ENCODE measurements at regions not wholly inside any gene's neighbourhood (a gene's known extent, or its start where the extent isn't known, plus 50 kb on each side); places are given as distances from the start of the nearest gene placed in this dataset.

- 20% methylated on average over 5 of the region's 11 CpGs; no CpG with 5 or more reads in 1 of the 2 experiments for WGBS, 2 experiments (ENCODE audit: extremely low coverage in 2 of 2, insufficient read length in 1 of 2)
- Histone ChIP-seq H2AK9ac (replicated peaks; ENCODE audit: low read depth, low read length, poor library complexity) (no peak overlapping the region), H3K79me1 (ENCODE audit: low read depth in 1 of 2, low read length in 2 of 2) (no peaks in the 10 kb centered on the region), H3K56ac (ENCODE audit: extremely low read depth, insufficient read depth, low read length) (no peak overlapping the region), H3K4me2 (ENCODE audit: low read depth, low read length) (no peak overlapping the region), H3K27me3 (ENCODE audit: control insufficient read depth, insufficient read depth, low read length) (peaks cover 3% of the 10 kb centered on the region; the same call in 1 of the 2 replicates), H3K9ac (ENCODE audit: low read depth, low read length) (no peak overlapping the region), H3K36me3 (ENCODE audit: control insufficient read depth, insufficient read depth, low read length) (no peaks in the 10 kb centered on the region), H3K4ac (ENCODE audit: low read depth, low read length) (no peak overlapping the region), H3K14ac (replicated peaks; ENCODE audit: low read depth, low read length) (no peak overlapping the region), H2BK120ac (ENCODE audit: low read depth, low read length) (no peak overlapping the region), H3K9me3 (ENCODE audit: control insufficient read depth, insufficient read depth, low read length) (no peaks in the 10 kb centered on the region), H2BK20ac (ENCODE audit: low read depth, low read length) (no peak overlapping the region), H3K4me1 (ENCODE audit: control insufficient read depth, insufficient read depth, low read length) (no peaks in the 10 kb centered on the region), H2AFZ (replicated peaks; ENCODE audit: low read length, poor library complexity) (no peak overlapping the region), H2AK5ac (ENCODE audit: low read depth, low read length) (no peak overlapping the region), H3K4me3 (ENCODE audit: insufficient read depth, low read depth, low read length) (no peak overlapping the region), H3K18ac (ENCODE audit: low read depth, low read length) (no peak overlapping the region), H4K5ac (ENCODE audit: low read depth, low read length) (no peak overlapping the region), H4K91ac (ENCODE audit: insufficient read depth, low read depth, low read length) (no peak overlapping the region), H2BK15ac (ENCODE audit: low read depth, low read length) (no peak overlapping the region), H4K8ac (ENCODE audit: low read depth in 2 of 2, low read length in 2 of 2) (no peak overlapping the region), H3K27ac (ENCODE audit: insufficient read depth, low read length) (no peak overlapping the region), H3K9me1 (ENCODE audit: insufficient read depth, low read length) (no peaks in the 10 kb centered on the region), H2BK5ac (ENCODE audit: low read depth, low read length, poor library complexity, severe bottlenecking) (no peak overlapping the region), H4K20me1 (ENCODE audit: insufficient read depth, low read length) (no peaks in the 10 kb centered on the region), H3K23ac (ENCODE audit: low read depth, low read length) (no peak overlapping the region)
- intact Hi-C loops (cut with micrococcal nuclease), result no loop called here
- no peak for ATAC-seq (ENCODE audit: low read depth)
- no peak for TF ChIP-seq SMC3 (IDR thresholded peaks at IDR 0.05; ENCODE audit: low read depth, low read length)
- TF ChIP-seq MXI1 (IDR thresholded peaks at IDR 0.05; ENCODE audit: borderline replicate concordance, low read depth, low read length), result no peak
- no peak for TF ChIP-seq USF2 (IDR thresholded peaks at IDR 0.05; ENCODE audit: low read depth, low read length)
- no peak for TF ChIP-seq NFE2L2 (IDR thresholded peaks at IDR 0.05; ENCODE audit: low read depth, low read length)
- no peak for TF ChIP-seq CHD1 (IDR thresholded peaks at IDR 0.05; ENCODE audit: low read depth, low read length)
- no peak for TF ChIP-seq RFX5 (IDR thresholded peaks at IDR 0.05; ENCODE audit: low read depth, low read length)
- TF ChIP-seq CEBPB (IDR thresholded peaks at IDR 0.05; ENCODE audit: low read depth, low read length), result no peak
- TF ChIP-seq POLR2A (IDR thresholded peaks at IDR 0.05; ENCODE audit: low read depth, low read length), result no peak
- no peak for TF ChIP-seq CTCF (conservative IDR thresholded peaks at IDR 0.05; ENCODE audit: low read depth, low read length)
- TF ChIP-seq ELK1 (IDR thresholded peaks at IDR 0.05; ENCODE audit: borderline replicate concordance, low read depth, low read length), result no peak
- TF ChIP-seq RAD21 (IDR thresholded peaks at IDR 0.05; ENCODE audit: low read length), result no peak
- TF ChIP-seq FOS (IDR thresholded peaks at IDR 0.05; ENCODE audit: low read depth, low read length), result no peak
- CTCF ChIA-PET, result interaction anchor here (0.7 kb wide), 1 partner anchor 388 kb away, joined by 3 read pairs; no protein-coding TSS in a partner anchor
- no TSS peak for BruUV-seq (replicated peaks)
- POLR2A ChIA-PET (ENCODE audit: unreplicated experiment), result no interaction called here
- DNase-seq, result no peak
- dilution Hi-C loops (cut with HindIII; ENCODE audit: low sequenced_read_pairs, unreplicated experiment), result no loop called here
- in situ Hi-C loops (cut with MboI; ENCODE audit: low sequenced_read_pairs), result no loop called here
Observed at GRCh38 chr19:31500946-31501345, 151.7 kb upstream of the TSHZ3 start.

Data from IMR-90 (cell line).